ENCODE measurements at regions not wholly inside any gene's neighbourhood (a gene's known extent, or its start where the extent isn't known, plus 50 kb on each side); places are given as distances from the start of the nearest gene placed in this dataset.

DNA sequence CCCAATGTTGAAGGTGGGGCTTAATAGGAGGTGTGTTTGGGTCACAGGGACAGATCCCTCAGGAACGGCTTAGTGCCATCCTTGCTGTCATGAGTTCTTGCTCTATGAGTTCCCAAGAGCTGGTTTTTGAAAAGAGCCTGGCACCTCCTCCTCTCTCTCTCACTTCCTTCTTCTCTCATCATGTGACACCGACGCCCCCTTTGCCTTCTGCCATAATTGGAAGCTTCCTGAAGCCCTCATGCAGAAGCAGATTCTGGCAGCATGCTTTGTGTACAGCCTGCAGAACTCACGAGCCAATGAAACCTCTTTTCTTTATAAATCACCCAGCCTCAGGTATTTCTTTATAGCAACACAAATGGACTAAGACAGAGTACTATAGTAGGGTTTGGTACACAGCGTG lies 100.4 kb upstream of the SH3BP4 start:
- DNase-seq (ENCODE audit: low spot score, unreplicated experiment), result no peak
- Mint-ChIP-seq H3K27me3 (peaks cover 6% of the 10 kb centered on the region), H3K36me3 (ENCODE audit: insufficient read depth) (no peaks in the 10 kb centered on the region), H3K27ac (no peak overlapping the region), H3K4me3 (ENCODE audit: low read depth) (no peak overlapping the region), H3K9me3 (ENCODE audit: low read depth) (peaks cover 3% of the 10 kb centered on the region), H3K4me1 (ENCODE audit: low read depth) (peaks cover 8% of the 10 kb centered on the region)
- TF ChIP-seq, protein P1, sequence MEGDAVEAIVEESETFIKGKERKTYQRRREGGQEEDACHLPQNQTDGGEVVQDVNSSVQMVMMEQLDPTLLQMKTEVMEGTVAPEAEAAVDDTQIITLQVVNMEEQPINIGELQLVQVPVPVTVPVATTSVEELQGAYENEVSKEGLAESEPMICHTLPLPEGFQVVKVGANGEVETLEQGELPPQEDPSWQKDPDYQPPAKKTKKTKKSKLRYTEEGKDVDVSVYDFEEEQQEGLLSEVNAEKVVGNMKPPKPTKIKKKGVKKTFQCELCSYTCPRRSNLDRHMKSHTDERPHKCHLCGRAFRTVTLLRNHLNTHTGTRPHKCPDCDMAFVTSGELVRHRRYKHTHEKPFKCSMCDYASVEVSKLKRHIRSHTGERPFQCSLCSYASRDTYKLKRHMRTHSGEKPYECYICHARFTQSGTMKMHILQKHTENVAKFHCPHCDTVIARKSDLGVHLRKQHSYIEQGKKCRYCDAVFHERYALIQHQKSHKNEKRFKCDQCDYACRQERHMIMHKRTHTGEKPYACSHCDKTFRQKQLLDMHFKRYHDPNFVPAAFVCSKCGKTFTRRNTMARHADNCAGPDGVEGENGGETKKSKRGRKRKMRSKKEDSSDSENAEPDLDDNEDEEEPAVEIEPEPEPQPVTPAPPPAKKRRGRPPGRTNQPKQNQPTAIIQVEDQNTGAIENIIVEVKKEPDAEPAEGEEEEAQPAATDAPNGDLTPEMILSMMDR (IDR thresholded peaks at IDR 0.05; ENCODE audit: unreplicated experiment), result no peak

- DNase-seq (ENCODE audit: low spot score, unreplicated experiment), result no peak
- Mint-ChIP-seq H3K4me3 (ENCODE audit: low read depth) (no peak overlapping the region), H3K27ac (no peak overlapping the region), H3K27me3 (peaks cover 6% of the 10 kb centered on the region), H3K36me3 (ENCODE audit: insufficient read depth) (no peaks in the 10 kb centered on the region), H3K4me1 (ENCODE audit: low read depth) (peaks cover 10% of the 10 kb centered on the region), H3K9me3 (ENCODE audit: low read depth) (peaks cover 3% of the 10 kb centered on the region)
- TF ChIP-seq, protein P1 (IDR thresholded peaks at IDR 0.05; ENCODE audit: unreplicated experiment), result no peak
Measured at GRCh38 chr2:234850818-234851217, 101.0 kb upstream of the SH3BP4 start.

- Mint-ChIP-seq H3K9me3 (ENCODE audit: low read depth) (peaks cover 3% of the 10 kb centered on the region), H3K4me3 (ENCODE audit: low read depth) (no peak overlapping the region), H3K36me3 (ENCODE audit: insufficient read depth) (no peaks in the 10 kb centered on the region), H3K27me3 (peaks cover 6% of the 10 kb centered on the region), H3K27ac (no peak overlapping the region), H3K4me1 (ENCODE audit: low read depth) (peaks cover 10% of the 10 kb centered on the region)
- no peak for DNase-seq (ENCODE audit: low spot score, unreplicated experiment)
- TF ChIP-seq, protein P1 (IDR thresholded peaks at IDR 0.05; ENCODE audit: unreplicated experiment), result no peak
Measured at GRCh38 chr2:234849678-234850077, 102.1 kb upstream of the SH3BP4 start.

- peaks cover 10% of the 10 kb centered on the region for H3K4me1 Mint-ChIP-seq (ENCODE audit: low read depth)
- no peak overlapping the region for H3K27ac Mint-ChIP-seq
- TF ChIP-seq, protein P1 (IDR thresholded peaks at IDR 0.05; ENCODE audit: unreplicated experiment), result no peak
- H3K27me3 Mint-ChIP-seq, result peaks cover 6% of the 10 kb centered on the region
- H3K36me3 Mint-ChIP-seq (ENCODE audit: insufficient read depth), result no peaks in the 10 kb centered on the region
- DNase-seq (ENCODE audit: low spot score, unreplicated experiment), result no peak
- peaks cover 3% of the 10 kb centered on the region for H3K9me3 Mint-ChIP-seq (ENCODE audit: low read depth)
- H3K4me3 Mint-ChIP-seq (ENCODE audit: low read depth), result no peak overlapping the region
Measured at GRCh38 chr2:234848578-234848977, 103.2 kb upstream of the SH3BP4 start.

DNA sequence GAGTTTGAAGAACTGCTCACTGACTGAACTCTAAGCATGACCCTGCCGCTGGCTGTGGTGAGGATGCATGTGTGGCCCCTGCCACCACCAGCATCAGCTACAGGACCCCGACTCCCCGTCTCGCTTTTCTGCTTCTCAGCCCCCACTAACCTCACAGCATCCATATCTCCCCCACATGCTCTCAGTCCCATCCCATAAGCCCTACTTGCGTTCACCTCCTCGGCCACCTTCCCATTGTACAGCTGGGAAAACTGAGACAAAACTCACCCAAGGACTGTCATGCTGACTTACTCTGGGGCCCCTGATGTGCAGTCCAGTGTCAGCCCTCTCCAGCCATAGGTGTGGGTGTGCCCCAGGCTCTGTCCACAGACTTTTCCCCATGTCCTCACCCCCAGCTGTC lies 104.2 kb upstream of the SH3BP4 start:
- peaks cover 2% of the 10 kb centered on the region for H3K27me3 Mint-ChIP-seq

More for the DNA sequence above, 104.2 kb upstream of the SH3BP4 start:
- TF ChIP-seq, protein P1 (IDR thresholded peaks at IDR 0.05; ENCODE audit: unreplicated experiment), result no peak
- DNase-seq (ENCODE audit: low spot score, unreplicated experiment), result no peak
- Mint-ChIP-seq H3K4me3 (ENCODE audit: low read depth) (no peak overlapping the region), H3K4me1 (ENCODE audit: low read depth) (peaks cover 10% of the 10 kb centered on the region), H3K9me3 (ENCODE audit: low read depth) (peaks cover 3% of the 10 kb centered on the region), H3K27ac (no peak overlapping the region), H3K36me3 (ENCODE audit: insufficient read depth) (no peaks in the 10 kb centered on the region)

Data from progenitor cell of endocrine pancreas (in vitro differentiated cells).